ENCODE measurements at regions not wholly inside any gene's neighbourhood (a gene's known extent, or its start where the extent isn't known, plus 50 kb on each side); places are given as distances from the start of the nearest gene placed in this dataset.
"Not testable (repeated sequence)": the region's sequence is repeated elsewhere in the genome, so short reads cannot be mapped to it uniquely, and the experiment has no call there.

DNA sequence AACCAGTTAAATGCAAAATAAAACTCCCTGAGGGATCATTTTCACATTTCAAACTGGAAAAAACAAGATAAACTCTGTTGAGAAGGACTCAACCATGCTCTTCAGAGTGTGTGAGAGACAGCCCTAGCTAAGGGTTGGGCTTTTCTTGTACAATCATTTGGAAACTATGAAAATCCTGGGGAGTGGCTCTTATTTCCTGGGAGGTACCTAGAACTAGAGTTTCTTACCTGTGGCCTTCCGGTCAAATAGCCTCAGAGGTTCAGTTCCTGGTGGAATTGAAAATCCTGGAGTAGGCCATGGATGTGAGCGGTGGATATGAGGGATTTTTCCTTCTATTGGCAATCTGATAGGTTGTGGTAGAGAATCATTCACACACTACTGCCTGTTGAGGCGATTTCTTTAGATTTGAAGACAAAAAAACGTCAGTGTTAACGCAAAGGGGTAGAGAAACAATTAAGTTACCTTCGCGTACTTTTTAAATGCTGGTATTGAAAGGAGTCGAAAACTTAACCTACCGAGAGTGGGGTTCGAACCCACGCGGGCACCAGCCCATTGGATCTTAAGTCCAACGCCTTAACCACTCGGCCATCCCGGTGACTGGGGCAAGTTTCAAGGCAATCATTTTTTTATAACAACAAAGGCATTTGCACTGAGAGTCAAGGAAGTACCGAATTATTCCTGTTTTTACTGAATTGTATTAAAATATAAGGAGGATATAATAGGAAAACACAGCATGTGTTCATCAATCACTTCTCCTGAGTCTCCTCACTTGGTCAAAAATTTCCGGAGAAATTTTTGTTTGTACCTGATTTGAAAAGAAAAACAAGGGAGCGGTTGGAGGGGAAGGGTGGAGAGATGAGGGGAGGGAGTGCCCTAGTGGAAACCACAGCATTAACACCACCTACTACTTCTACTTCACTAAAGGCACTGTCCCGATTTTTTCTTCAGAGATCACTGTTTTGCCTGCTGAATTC is 191.3 kb downstream of the OR2B2 start:
- no peaks in the 10 kb centered on the region for H3K9me3 ChIP-seq
- POLR2A ChIA-PET = no interaction called here
- TF ChIP-seq, protein P1, sequence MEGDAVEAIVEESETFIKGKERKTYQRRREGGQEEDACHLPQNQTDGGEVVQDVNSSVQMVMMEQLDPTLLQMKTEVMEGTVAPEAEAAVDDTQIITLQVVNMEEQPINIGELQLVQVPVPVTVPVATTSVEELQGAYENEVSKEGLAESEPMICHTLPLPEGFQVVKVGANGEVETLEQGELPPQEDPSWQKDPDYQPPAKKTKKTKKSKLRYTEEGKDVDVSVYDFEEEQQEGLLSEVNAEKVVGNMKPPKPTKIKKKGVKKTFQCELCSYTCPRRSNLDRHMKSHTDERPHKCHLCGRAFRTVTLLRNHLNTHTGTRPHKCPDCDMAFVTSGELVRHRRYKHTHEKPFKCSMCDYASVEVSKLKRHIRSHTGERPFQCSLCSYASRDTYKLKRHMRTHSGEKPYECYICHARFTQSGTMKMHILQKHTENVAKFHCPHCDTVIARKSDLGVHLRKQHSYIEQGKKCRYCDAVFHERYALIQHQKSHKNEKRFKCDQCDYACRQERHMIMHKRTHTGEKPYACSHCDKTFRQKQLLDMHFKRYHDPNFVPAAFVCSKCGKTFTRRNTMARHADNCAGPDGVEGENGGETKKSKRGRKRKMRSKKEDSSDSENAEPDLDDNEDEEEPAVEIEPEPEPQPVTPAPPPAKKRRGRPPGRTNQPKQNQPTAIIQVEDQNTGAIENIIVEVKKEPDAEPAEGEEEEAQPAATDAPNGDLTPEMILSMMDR (IDR thresholded peaks at IDR 0.05; ENCODE audit: insufficient read depth in 1 of 2, low read depth in 1 of 2, low read length in 1 of 2, severe bottlenecking in 1 of 2, unreplicated experiment in 1 of 2) = no peak
- DNase-seq = no peak
- no peak overlapping the region for H3K4me3 Mint-ChIP-seq (ENCODE audit: unreplicated experiment)
- no peak overlapping the region for H3K4me3 ChIP-seq (ENCODE audit: low read depth, low read length)
- no TSS peak for BruUV-seq (replicated peaks)
- intact Hi-C loops (cut with micrococcal nuclease; ENCODE audit: unreplicated experiment) = no loop called here
- no peaks in the 10 kb centered on the region for H3K4me1 Mint-ChIP-seq (ENCODE audit: low read depth, unreplicated experiment)
- H3K27me3 ChIP-seq (replicated peaks; ENCODE audit: control insufficient read depth, insufficient read depth, low read length) = no peaks in the 10 kb centered on the region
- peaks cover 3% of the 10 kb centered on the region for H3K36me3 Mint-ChIP-seq (ENCODE audit: insufficient read depth, unreplicated experiment)
- no peak overlapping the region for H3K27ac Mint-ChIP-seq (ENCODE audit: unreplicated experiment)
- no peaks in the 10 kb centered on the region for H3K9me3 Mint-ChIP-seq (ENCODE audit: unreplicated experiment)
- CTCF ChIA-PET = interaction anchor here (1.2 kb wide), 1 partner anchor 31 kb away, joined by 4 read pairs; no protein-coding TSS in a partner anchor
- no peaks in the 10 kb centered on the region for H3K36me3 ChIP-seq (ENCODE audit: control insufficient read depth, insufficient read depth, low read length)
- no peaks in the 10 kb centered on the region for H3K4me1 ChIP-seq
- no peaks in the 10 kb centered on the region for H3K27me3 Mint-ChIP-seq (ENCODE audit: insufficient read depth, unreplicated experiment)

DNA sequence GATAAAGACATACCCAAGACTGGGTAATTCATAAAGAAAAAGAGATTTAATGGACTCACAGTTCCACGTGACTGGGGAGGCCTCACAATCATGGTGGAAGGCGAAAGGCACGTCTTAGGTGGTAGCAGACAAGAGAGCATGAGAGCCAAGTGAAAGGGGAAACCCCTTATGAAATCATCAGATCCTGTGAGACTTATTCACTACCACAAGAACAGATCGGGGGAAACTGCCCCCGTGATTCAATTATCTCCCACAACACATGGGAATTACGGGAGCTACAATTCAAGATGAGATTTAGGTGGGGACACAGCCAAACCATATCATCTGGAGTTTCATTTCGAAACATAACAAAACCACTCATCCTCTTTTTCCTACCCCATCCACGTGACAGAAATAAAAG is 193.2 kb downstream of the OR2B2 start:
- H3K4me3 Mint-ChIP-seq (ENCODE audit: unreplicated experiment); CTCF ChIA-PET: not testable (repeated sequence)

DNA sequence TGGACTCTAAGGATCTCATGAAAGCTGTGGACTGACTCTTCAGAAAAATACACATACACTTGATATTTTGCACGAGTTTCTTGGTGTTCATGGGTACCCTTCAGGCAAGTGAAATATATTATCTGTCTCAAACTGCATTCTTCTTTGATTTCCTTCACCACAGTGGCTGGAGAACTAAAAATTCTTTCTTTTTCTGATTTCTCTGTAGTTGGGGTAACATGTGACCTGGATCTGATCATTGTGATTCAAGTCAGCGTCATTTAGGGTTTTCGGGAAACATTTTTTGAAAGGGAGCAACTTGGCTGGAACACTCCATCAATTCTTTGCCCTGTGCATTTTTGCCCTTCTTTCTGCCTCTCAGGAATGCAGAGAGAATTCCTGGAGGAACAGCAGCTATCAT is 205.8 kb downstream of the OR2B2 start:
- H3K9me3 ChIP-seq = no peaks in the 10 kb centered on the region
- no TSS peak for BruUV-seq (replicated peaks)
- ChIA-PET POLR2A (no interaction called here), CTCF (no interaction called here)
- TF ChIP-seq, protein P1 (IDR thresholded peaks at IDR 0.05; ENCODE audit: insufficient read depth in 1 of 2, low read depth in 1 of 2, low read length in 1 of 2, severe bottlenecking in 1 of 2, unreplicated experiment in 1 of 2) = no peak
- no peak overlapping the region for H3K4me3 ChIP-seq (ENCODE audit: low read depth, low read length)
- Mint-ChIP-seq H3K27me3 (ENCODE audit: insufficient read depth, unreplicated experiment) (no peaks in the 10 kb centered on the region), H3K4me3 (ENCODE audit: unreplicated experiment) (no peak overlapping the region), H3K36me3 (ENCODE audit: insufficient read depth, unreplicated experiment) (peaks cover 38% of the 10 kb centered on the region), H3K4me1 (ENCODE audit: low read depth, unreplicated experiment) (no peaks in the 10 kb centered on the region), H3K27ac (ENCODE audit: unreplicated experiment) (no peak overlapping the region), H3K9me3 (ENCODE audit: unreplicated experiment) (no peaks in the 10 kb centered on the region)
- no peaks in the 10 kb centered on the region for H3K27me3 ChIP-seq (replicated peaks; ENCODE audit: control insufficient read depth, insufficient read depth, low read length)
- no peaks in the 10 kb centered on the region; the same call in 1 of the 2 replicates for H3K36me3 ChIP-seq (ENCODE audit: control insufficient read depth, insufficient read depth, low read length)
- intact Hi-C loops (cut with micrococcal nuclease; ENCODE audit: unreplicated experiment) = no loop called here
- H3K4me1 ChIP-seq = no peaks in the 10 kb centered on the region
- no peak for DNase-seq

More for the DNA sequence above, 193.2 kb downstream of the OR2B2 start:
- DNase-seq; POLR2A ChIA-PET; BruUV-seq (replicated peaks); H3K27me3 Mint-ChIP-seq (ENCODE audit: insufficient read depth, unreplicated experiment); H3K9me3 ChIP-seq; H3K4me3 ChIP-seq (ENCODE audit: low read depth, low read length); H3K4me1 Mint-ChIP-seq (ENCODE audit: low read depth, unreplicated experiment); H3K4me1 ChIP-seq; H3K9me3 Mint-ChIP-seq (ENCODE audit: unreplicated experiment); H3K36me3 ChIP-seq (ENCODE audit: control insufficient read depth, insufficient read depth, low read length); H3K36me3 Mint-ChIP-seq (ENCODE audit: insufficient read depth, unreplicated experiment); H3K27me3 ChIP-seq (replicated peaks; ENCODE audit: control insufficient read depth, insufficient read depth, low read length); intact Hi-C loops (cut with micrococcal nuclease; ENCODE audit: unreplicated experiment); H3K27ac Mint-ChIP-seq (ENCODE audit: unreplicated experiment): not testable (repeated sequence)
